Natural killer cell (primary cell): ENCODE measurements at regions not wholly inside any gene's neighbourhood (a gene's known extent, or its start where the extent isn't known, plus 50 kb on each side); places are given as distances from the start of the nearest gene placed in this dataset.

ENCODE experiments used
- ATAC-seq, 3 donors: fragments of 150-1000 bp in 2 of 3; fragments of 200-7000 bp in 1 of 3; cut with Tn5 transposase; 1 replicate in 1 of 3; 2 replicates in 2 of 3; pipeline ENCODE4 v1.10.0; 2021; ENCODE audit warnings: mild to moderate bottlenecking in 2 of 3, moderate library complexity in 2 of 3
- DNase-seq, 2 donors: peaks; one replicate each; pipeline versions ENCODE4 v3.0.0 to v3.0.0-alpha.2; 2013 to 2021; ENCODE audit warnings: mixed read lengths in 1 of 2
- H3K27ac ChIP-seq: one replicate; pipeline ENCODE4 v1.5.1; 2013; ENCODE audit warnings: mild to moderate bottlenecking, low read length
- H3K27me3 ChIP-seq: one replicate; pipeline ENCODE4 v1.6.1; 2013; ENCODE audit warnings: low read length; ENCODE audit not compliant: control insufficient read depth, insufficient read depth
- H3K36me3 ChIP-seq: one replicate; pipeline ENCODE4 v1.6.1; 2013; ENCODE audit warnings: low read length; ENCODE audit not compliant: control insufficient read depth, insufficient read depth
- H3K4me1 ChIP-seq: one replicate; pipeline ENCODE4 v1.6.1; 2013; ENCODE audit warnings: low read length; ENCODE audit not compliant: control insufficient read depth, insufficient read depth
- H3K4me3 ChIP-seq: one replicate; pipeline ENCODE4 v1.5.1; 2013; ENCODE audit warnings: low read length
- H3K9me3 ChIP-seq: one replicate; pipeline ENCODE4 v1.6.1; 2013; ENCODE audit warnings: low read length; ENCODE audit not compliant: control insufficient read depth, insufficient read depth
- H3K27ac Mint-ChIP-seq, 2 donors: one replicate each; pipeline ENCODE4 v1.8.0; 2022; ENCODE audit warnings: mild to moderate bottlenecking in 2 of 2, mixed read lengths in 2 of 2, moderate library complexity in 1 of 2
- H3K27me3 Mint-ChIP-seq, 2 donors: one replicate each; pipeline ENCODE4 v1.8.0; 2022; ENCODE audit warnings: low read depth in 2 of 2, mixed read lengths in 2 of 2
- H3K36me3 Mint-ChIP-seq: one replicate; pipeline ENCODE4 v1.8.0; 2022; ENCODE audit warnings: mixed read lengths
- H3K4me1 Mint-ChIP-seq, 2 donors: one replicate each; pipeline ENCODE4 v1.8.0; 2022; ENCODE audit warnings: mixed read lengths in 2 of 2
- H3K4me3 Mint-ChIP-seq: one replicate; pipeline ENCODE4 v1.8.0; 2022; ENCODE audit warnings: mild to moderate bottlenecking, moderate library complexity, mixed read lengths
- H3K9me3 Mint-ChIP-seq, 2 donors: one replicate each; pipeline ENCODE4 v1.8.0; 2022; ENCODE audit warnings: mixed read lengths in 2 of 2
- CTCF ChIP-seq: fragments of 200-600 bp; IDR thresholded peaks from one replicate; pipeline ENCODE4 v1.8.0; 2022; ENCODE audit warnings: antibody characterized with exemption
- WGBS: methylation state at CpG from one replicate; pipeline ENCODE4 v1.1.7; 2013; ENCODE audit warnings: missing lambda C conversion rate; ENCODE audit not compliant: insufficient coverage; 5-methylcytosine and 5-hydroxymethylcytosine counted together
- intact Hi-C: fragments of 100-400 bp; cut with micrococcal nuclease; formaldehyde crosslinking; loops from one replicate; pipeline ENCODE4 v1.14.2; 2022

DNA sequence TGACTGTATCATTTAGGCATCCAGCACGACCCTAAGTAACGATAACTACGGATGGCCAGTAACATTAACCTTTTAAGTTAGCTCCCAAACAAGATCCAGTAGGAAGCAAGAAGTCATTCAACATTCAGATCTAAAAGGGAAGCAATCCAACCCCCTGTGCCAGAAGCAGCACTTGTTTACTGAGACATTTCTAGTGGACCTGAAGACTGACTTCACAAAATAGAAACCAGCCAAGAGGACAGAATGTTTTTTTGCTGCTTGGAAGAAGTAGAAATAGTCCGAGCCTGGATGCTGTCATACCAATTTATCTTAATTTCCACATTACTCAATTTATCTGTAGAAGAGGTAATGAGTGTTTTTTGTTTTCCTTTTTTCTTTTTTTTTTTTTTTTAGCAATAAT, 88.0 kb upstream of the CTTNBP2 start:
- Mint-ChIP-seq H3K4me1 (no peaks in the 10 kb centered on the region), H3K9me3 (peaks cover 5% of the 10 kb centered on the region in 2 donors), H3K27ac (no peak overlapping the region), H3K4me3 (no peak overlapping the region), H3K27me3 (no peaks in the 10 kb centered on the region), H3K36me3 (no peaks in the 10 kb centered on the region)
- TF ChIP-seq CTCF: no peak
- Histone ChIP-seq H3K4me3 (no peak overlapping the region), H3K9me3 (no peaks in the 10 kb centered on the region), H3K27me3 (no peaks in the 10 kb centered on the region), H3K36me3 (no peaks in the 10 kb centered on the region), H3K27ac (no peak overlapping the region), H3K4me1 (no peaks in the 10 kb centered on the region)
- DNase-seq: no peak
- no peak for ATAC-seq
- 86% methylated on average over 3 of the region's 4 CpGs for WGBS
- intact Hi-C loops: no loop called here

GRCh38 chr7:117962366-117962994, 89.2 kb upstream of the CTTNBP2 start:
- Mint-ChIP-seq H3K27me3 (no peaks in the 10 kb centered on the region), H3K36me3 (no peaks in the 10 kb centered on the region), H3K4me1 (no peaks in the 10 kb centered on the region), H3K9me3 (peaks cover 3 to 6% of the 10 kb centered on the region in 2 donors), H3K27ac (no peak overlapping the region), H3K4me3 (no peak overlapping the region)
- no peaks in the 10 kb centered on the region for H3K9me3 ChIP-seq
- WGBS: 83% methylated on average over 4 of the region's 5 CpGs
- H3K36me3 ChIP-seq: no peaks in the 10 kb centered on the region
- ATAC-seq: no peak
- TF ChIP-seq CTCF: no peak
- intact Hi-C loops: no loop called here
- H3K27me3 ChIP-seq: no peaks in the 10 kb centered on the region
- H3K4me1 ChIP-seq: no peaks in the 10 kb centered on the region
- no peak for DNase-seq
- H3K27ac ChIP-seq: no peak overlapping the region
- H3K4me3 ChIP-seq: no peak overlapping the region

GRCh38 chr7:117963264-117964197, 90.3 kb upstream of the CTTNBP2 start:
- no peak for DNase-seq
- no peaks in the 10 kb centered on the region for H3K36me3 ChIP-seq
- H3K9me3 Mint-ChIP-seq: peaks cover 3 to 6% of the 10 kb centered on the region in 2 donors
- H3K4me3 Mint-ChIP-seq: no peak overlapping the region
- no peaks in the 10 kb centered on the region for H3K4me1 ChIP-seq
- no peak overlapping the region for H3K4me3 ChIP-seq
- intact Hi-C loops: no loop called here
- 71% methylated on average over 2 of the region's 2 CpGs for WGBS
- H3K27me3 Mint-ChIP-seq: no peaks in the 10 kb centered on the region
- H3K9me3 ChIP-seq: no peaks in the 10 kb centered on the region
- H3K27ac ChIP-seq: no peak overlapping the region
- H3K4me1 Mint-ChIP-seq: no peaks in the 10 kb centered on the region
- TF ChIP-seq CTCF: no peak
- no peak for ATAC-seq
- H3K27me3 ChIP-seq: no peaks in the 10 kb centered on the region
- H3K27ac Mint-ChIP-seq: no peak overlapping the region
- no peaks in the 10 kb centered on the region for H3K36me3 Mint-ChIP-seq
